Small intestine (tissue), 7 donors: ENCODE measurements at regions not wholly inside any gene's neighbourhood (a gene's known extent, or its start where the extent isn't known, plus 50 kb on each side); places are given as distances from the start of the nearest gene placed in this dataset.

Experiments used
- DNase-seq, 2 donors: peaks; one replicate each; pipeline versions ENCODE4 v3.0.0 to v3.0.0-alpha.2; 2013
- FAIRE-seq: peaks from 2 replicates; lab custom pipeline; 2012; peaks lifted over from hg19 to GRCh38; lab: Jason Lieb, UNC
- H3K27ac ChIP-seq, 3 donors: one replicate each; pipeline ENCODE4 v1.5.1; 2013; ENCODE audit warnings: low read length in 2 of 3, mild to moderate bottlenecking in 2 of 3, control low read depth in 1 of 3, inconsistent platforms in 1 of 3, low read depth in 1 of 3, moderate library complexity in 1 of 3
- H3K27me3 ChIP-seq, 3 donors: one replicate each; pipeline ENCODE4 v1.6.1; 2013; ENCODE audit warnings: low read length in 3 of 3, inconsistent platforms in 1 of 3; ENCODE audit not compliant: control insufficient read depth in 3 of 3, insufficient read depth in 3 of 3
- H3K36me3 ChIP-seq, 3 donors: one replicate each; pipeline ENCODE4 v1.6.1; 2013; ENCODE audit warnings: low read length in 3 of 3, inconsistent platforms in 1 of 3, low read depth in 1 of 3, mild to moderate bottlenecking in 1 of 3, moderate library complexity in 1 of 3; ENCODE audit not compliant: control insufficient read depth in 3 of 3, insufficient read depth in 2 of 3
- H3K4me1 ChIP-seq, 3 donors: one replicate each; pipeline ENCODE4 v1.6.1; 2013; ENCODE audit warnings: low read length in 2 of 3, inconsistent platforms in 1 of 3, low read depth in 1 of 3, mild to moderate bottlenecking in 1 of 3, moderate library complexity in 1 of 3; ENCODE audit not compliant: control insufficient read depth in 3 of 3, insufficient read depth in 2 of 3
- H3K4me3 ChIP-seq, 3 donors: one replicate each; pipeline ENCODE4 v1.5.1; 2013; ENCODE audit warnings: low read length in 3 of 3, control low read depth in 1 of 3, inconsistent platforms in 1 of 3, low read depth in 1 of 3, mild to moderate bottlenecking in 1 of 3, moderate library complexity in 1 of 3
- H3K9me3 ChIP-seq, 2 donors: one replicate each; pipeline ENCODE4 v1.6.1; 2013; ENCODE audit warnings: low read depth in 1 of 2, low read length in 1 of 2; ENCODE audit not compliant: control insufficient read depth in 2 of 2, insufficient read depth in 1 of 2
- WGBS, 3 donors: extraction: QIAGEN DNeasy Blood & Tissue Kit; methylation state at CpG; one replicate each; pipeline ENCODE4 v1.1.7; 2013; 5-methylcytosine and 5-hydroxymethylcytosine counted together
- donor health status: healthy with polysubstance abuse.
- donor health status: control.
- donor health status: control.
- donor health status: Bipolar disorder and iron deficiency.
- donor health status: healthy.

DNA sequence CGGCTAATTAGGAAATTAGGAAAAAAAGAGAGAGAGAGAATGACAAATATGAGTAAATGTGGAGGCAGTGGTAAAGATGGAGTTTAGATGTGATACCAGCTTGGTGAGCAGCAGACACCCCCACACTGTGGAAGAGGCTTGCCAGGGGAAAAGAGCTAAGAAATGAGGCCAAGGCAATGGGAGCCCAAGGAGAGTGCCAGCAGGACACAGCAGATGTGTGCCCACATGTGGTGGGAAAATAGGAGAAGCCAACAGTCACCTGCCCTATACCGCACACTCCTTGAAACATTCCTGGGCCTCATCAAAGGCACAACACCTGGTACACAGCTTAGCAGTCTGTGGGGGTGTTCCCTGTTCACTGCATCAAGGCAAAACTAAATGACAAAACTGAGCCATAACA is 104.9 kb downstream of the FAM76B start:
- no peaks in the 10 kb centered on the region for H3K27me3 ChIP-seq
- H3K4me3 ChIP-seq = no peak overlapping the region
- 92 to 94% (median 93%) methylated on average over 2 of the region's 2 CpGs for WGBS, 3 donors
- H3K4me1 ChIP-seq = no peaks in the 10 kb centered on the region
- DNase-seq = no peak
- FAIRE-seq = no peak
- H3K9me3 ChIP-seq = no peaks in the 10 kb centered on the region
- H3K36me3 ChIP-seq = no peaks in the 10 kb centered on the region
- H3K27ac ChIP-seq = no peak overlapping the region

- no peaks in the 10 kb centered on the region for H3K4me1 ChIP-seq
- no peaks in the 10 kb centered on the region for H3K36me3 ChIP-seq
- no peak for DNase-seq
- H3K9me3 ChIP-seq = no peaks in the 10 kb centered on the region
- FAIRE-seq = no peak
- H3K4me3 ChIP-seq = no peak overlapping the region
- 92 to 97% (median 94%) methylated on average over 1 of the region's 1 CpG for WGBS, 3 donors
- H3K27me3 ChIP-seq = no peaks in the 10 kb centered on the region
- no peak overlapping the region for H3K27ac ChIP-seq
Observed at GRCh38 chr11:95684170-95684569, 105.4 kb downstream of the FAM76B start.

GRCh38 chr11:95682552-95682951 is 107.0 kb downstream of the FAM76B start:
- WGBS, 3 donors = 36 to 50% (median 46%) methylated on average over 2 of the region's 2 CpGs
- FAIRE-seq = no peak

DNA sequence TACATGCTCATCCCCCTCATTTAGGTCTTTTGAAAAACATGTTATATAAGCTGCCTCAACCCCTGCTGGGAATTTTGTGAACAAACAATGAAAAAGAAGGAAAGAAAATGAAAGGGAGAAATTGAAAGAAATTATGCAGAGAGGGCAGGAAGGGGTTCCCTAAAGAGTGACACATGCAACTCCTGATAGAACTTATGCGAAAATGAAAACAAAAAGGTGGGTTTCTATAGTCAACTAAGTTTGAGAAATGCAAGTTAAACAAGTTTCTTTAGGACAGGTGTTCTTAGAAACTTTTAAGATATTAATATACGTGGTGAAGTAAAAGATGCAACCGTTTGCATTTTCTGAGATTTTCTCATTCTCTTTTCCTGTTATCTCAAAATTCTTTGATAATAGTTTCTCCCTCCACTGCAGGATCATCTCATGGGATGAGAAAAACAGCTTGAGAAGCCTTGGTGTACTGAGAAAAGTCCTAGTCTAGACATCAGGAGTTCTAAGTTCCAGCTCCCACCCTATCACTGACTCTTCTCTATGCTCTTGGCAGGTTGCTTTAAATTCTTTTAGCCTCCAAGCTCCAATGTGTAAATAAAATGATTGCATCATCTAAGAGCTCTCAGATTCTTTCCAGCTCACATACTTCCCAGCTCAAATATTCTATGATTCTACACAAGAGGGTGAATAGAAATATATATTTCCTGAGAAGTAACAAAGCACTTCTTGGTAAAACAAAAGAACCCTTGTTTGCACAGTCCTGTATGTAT is 109.2 kb downstream of the FAM76B start:
- no peak for FAIRE-seq
- DNase-seq = peak in 1 of 2 donors; percentile 17
- no peak overlapping the region for H3K27ac ChIP-seq

More at GRCh38 chr11:95682552-95682951, 107.0 kb downstream of the FAM76B start:
- Histone ChIP-seq H3K27ac (peak overlapping the region in 1 of 3 donors; percentile 30), H3K4me1 (no peaks in the 10 kb centered on the region), H3K36me3 (no peaks in the 10 kb centered on the region), H3K27me3 (no peaks in the 10 kb centered on the region), H3K4me3 (no peak overlapping the region), H3K9me3 (no peaks in the 10 kb centered on the region)
- DNase-seq = no peak

DNA sequence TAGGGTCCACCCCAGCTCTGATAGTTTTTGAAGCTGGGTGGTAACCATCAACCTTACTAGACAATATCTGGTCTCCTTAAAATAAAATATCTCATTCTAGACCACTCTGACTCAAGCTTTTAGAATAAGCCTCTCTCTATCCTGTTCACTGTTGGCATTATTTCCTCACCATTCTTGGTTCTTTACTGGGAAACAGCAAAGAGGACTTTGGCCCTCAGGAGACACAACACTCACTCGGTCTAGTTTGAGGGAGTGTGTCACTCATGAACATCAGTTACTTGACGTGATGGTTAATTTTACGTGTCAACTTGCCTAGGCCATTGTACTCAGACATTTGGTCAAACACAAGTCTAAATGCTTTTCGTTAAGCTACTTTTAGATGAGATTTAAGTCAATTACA is 110.6 kb downstream of the FAM76B start:
- Histone ChIP-seq H3K4me3 (no peak overlapping the region), H3K27me3 (no peaks in the 10 kb centered on the region), H3K9me3 (no peaks in the 10 kb centered on the region), H3K4me1 (no peaks in the 10 kb centered on the region), H3K27ac (no peak overlapping the region), H3K36me3 (no peaks in the 10 kb centered on the region)
- 73 to 91% (median 90%) methylated on average over 4 of the region's 4 CpGs for WGBS, 3 donors
- FAIRE-seq (no peak), DNase-seq (no peak)

More for the DNA sequence above, 109.2 kb downstream of the FAM76B start:
- Histone ChIP-seq H3K9me3 (no peaks in the 10 kb centered on the region), H3K27me3 (no peaks in the 10 kb centered on the region), H3K4me1 (no peaks in the 10 kb centered on the region), H3K36me3 (no peaks in the 10 kb centered on the region), H3K4me3 (no peak overlapping the region)
- WGBS, 3 donors = 42 to 54% (median 49%) methylated on average over 3 of the region's 3 CpGs

GRCh38 chr11:95676308-95676707 is 113.3 kb downstream of the FAM76B start:
- no peak for FAIRE-seq
- 80 to 88% (median 87%) methylated on average over 4 of the region's 4 CpGs for WGBS, 3 donors
- H3K27ac ChIP-seq = no peak overlapping the region

DNA sequence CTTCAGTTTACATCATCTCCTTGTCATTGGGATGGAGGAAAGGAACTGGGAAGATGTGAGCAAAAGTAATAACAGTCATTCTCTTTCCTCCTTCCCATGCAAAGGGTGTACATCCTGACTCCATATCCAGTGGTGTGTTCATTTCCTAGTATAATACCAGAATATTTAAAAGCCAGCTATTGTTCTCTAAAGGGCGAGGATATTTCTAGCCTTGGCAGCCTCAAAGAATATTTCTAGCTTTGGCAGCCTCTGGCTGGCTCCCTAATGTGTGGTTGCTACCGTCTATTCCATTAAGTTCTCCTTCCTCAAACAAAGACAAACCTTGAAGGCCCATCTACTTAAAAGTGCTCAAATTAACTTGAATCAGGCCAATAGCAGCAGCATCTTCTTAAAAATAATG is 114.0 kb downstream of the FAM76B start:
- Histone ChIP-seq H3K4me3 (no peak overlapping the region), H3K4me1 (no peaks in the 10 kb centered on the region), H3K27ac (no peak overlapping the region), H3K9me3 (no peaks in the 10 kb centered on the region), H3K36me3 (no peaks in the 10 kb centered on the region), H3K27me3 (no peaks in the 10 kb centered on the region)
- no peak for DNase-seq
- no peak for FAIRE-seq
- WGBS, 3 donors = 69 to 77% (median 73%) methylated on average over 2 of the region's 2 CpGs

More at GRCh38 chr11:95676308-95676707, 113.3 kb downstream of the FAM76B start:
- H3K4me1 ChIP-seq = no peaks in the 10 kb centered on the region
- no peaks in the 10 kb centered on the region for H3K9me3 ChIP-seq
- DNase-seq = no peak
- H3K4me3 ChIP-seq = no peak overlapping the region
- no peaks in the 10 kb centered on the region for H3K27me3 ChIP-seq
- H3K36me3 ChIP-seq = no peaks in the 10 kb centered on the region

DNA sequence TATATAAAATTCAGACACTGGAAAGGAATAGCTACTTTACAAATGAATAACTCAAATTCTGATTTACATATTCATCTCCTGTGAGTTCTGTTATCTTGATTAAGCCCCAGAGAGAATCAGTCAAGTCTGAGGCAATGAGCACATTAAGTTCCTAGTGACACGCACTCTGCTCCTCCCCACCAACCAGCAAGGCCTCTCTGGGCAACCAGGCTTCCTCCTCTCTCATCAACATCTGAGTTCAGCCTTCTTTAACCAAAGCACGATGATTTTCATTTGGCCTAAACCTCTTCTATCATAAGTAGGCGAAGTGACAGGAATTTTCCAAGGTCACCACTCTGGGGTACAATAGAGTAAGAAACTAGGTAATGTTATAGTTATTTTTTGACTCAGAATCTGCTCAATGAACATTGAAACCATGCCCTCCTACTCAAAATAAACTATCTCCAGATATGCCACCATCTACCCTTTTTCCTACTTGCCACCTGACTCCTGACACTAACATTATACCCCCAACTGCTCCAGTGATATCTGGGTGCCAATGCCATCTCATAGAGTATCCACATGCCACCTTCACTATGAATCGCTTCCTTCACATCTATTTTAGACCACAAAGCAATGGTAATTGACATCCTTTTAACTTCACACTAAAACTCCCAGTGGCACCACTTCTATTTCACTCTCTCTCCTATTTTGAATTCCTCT is 114.8 kb downstream of the FAM76B start:
- Histone ChIP-seq H3K4me1 (no peaks in the 10 kb centered on the region), H3K9me3 (no peaks in the 10 kb centered on the region), H3K27ac (no peak overlapping the region), H3K4me3 (no peak overlapping the region), H3K36me3 (no peaks in the 10 kb centered on the region), H3K27me3 (no peaks in the 10 kb centered on the region)
- WGBS, 3 donors = 76 to 88% (median 88%) methylated on average over 4 of the region's 4 CpGs
- no peak for DNase-seq
- FAIRE-seq = no peak
